ENCODE measurements at regions not wholly inside any gene's neighbourhood (a gene's known extent, or its start where the extent isn't known, plus 50 kb on each side); places are given as distances from the start of the nearest gene placed in this dataset.

GRCh38 chr14:76953311-76953945 is 75.1 kb downstream of the IRF2BPL start:
- peak overlapping the region in 1 of 3 donors; percentile 31 for H3K4me3 ChIP-seq (ENCODE audit: low read depth in 1 of 3, low read length in 3 of 3)
- H3K9ac ChIP-seq (ENCODE audit: low read depth in 1 of 2, low read length in 2 of 2), result peak overlapping the region; percentile 59 to 82
- no peak for DNase-seq (ENCODE audit: low spot score)
- H3K9me3 ChIP-seq (ENCODE audit: control insufficient read depth in 4 of 4, low read length in 3 of 4), result no peaks in the 10 kb centered on the region
- peak overlapping the region; percentile 91 to 96 for H3K27ac ChIP-seq (ENCODE audit: low read depth in 1 of 2, low read length in 2 of 2)
- H3K36me3 ChIP-seq (ENCODE audit: control insufficient read depth in 4 of 4, insufficient read depth in 3 of 4, low read depth in 1 of 4, low read length in 3 of 4), result no peaks in the 10 kb centered on the region
- peaks cover 3 to 44% (median 25%) of the 10 kb centered on the region in 4 donors for H3K4me1 ChIP-seq (ENCODE audit: control insufficient read depth in 4 of 4, insufficient read depth in 4 of 4, low read length in 3 of 4)
- TF ChIP-seq CTCF (IDR thresholded peaks at IDR 0.05; ENCODE audit: low read depth, low read length, missing input control) (no peak), RXRA (IDR thresholded peaks at IDR 0.05) (peak in 1 of 2 donors; percentile 36), HNF4A (conservative IDR thresholded peaks at IDR 0.05) (no peak), FOXA1 (IDR thresholded peaks at IDR 0.05) (no peak), EGR1 (IDR thresholded peaks at IDR 0.05; ENCODE audit: low read depth in 2 of 2) (no peak), YY1 (IDR thresholded peaks at IDR 0.05) (no peak), TAF1 (conservative IDR thresholded peaks at IDR 0.05) (no peak), JUND (IDR thresholded peaks at IDR 0.05) (no peak), NR2F2 (IDR thresholded peaks at IDR 0.05) (no peak), RAD21 (IDR thresholded peaks at IDR 0.05) (peak; percentile 32 to 46), FOXA2 (IDR thresholded peaks at IDR 0.05) (no peak), REST (IDR thresholded peaks at IDR 0.05) (no peak), SP1 (IDR thresholded peaks at IDR 0.05) (peak; percentile 69), HNF4G (IDR thresholded peaks at IDR 0.05) (no peak), ZBTB33 (IDR thresholded peaks at IDR 0.05) (no peak)
- no peaks in the 10 kb centered on the region for H3K27me3 ChIP-seq (ENCODE audit: control insufficient read depth in 4 of 4, insufficient read depth in 4 of 4, low read length in 3 of 4)
- 22% methylated on average over 10 of the region's 10 CpGs for WGBS

GRCh38 chr14:76951166-76951565 is 77.3 kb downstream of the IRF2BPL start:
- peaks cover 3 to 48% (median 32%) of the 10 kb centered on the region in 4 donors for H3K4me1 ChIP-seq (ENCODE audit: control insufficient read depth in 4 of 4, insufficient read depth in 4 of 4, low read length in 3 of 4)
- DNase-seq (ENCODE audit: low spot score), result no peak
- H3K27ac ChIP-seq (ENCODE audit: low read depth in 1 of 2, low read length in 2 of 2), result peak overlapping the region in 1 of 2 donors; percentile 11
- H3K27me3 ChIP-seq (ENCODE audit: control insufficient read depth in 4 of 4, insufficient read depth in 4 of 4, low read length in 3 of 4), result no peaks in the 10 kb centered on the region
- no peak overlapping the region for H3K9ac ChIP-seq (ENCODE audit: low read depth in 1 of 2, low read length in 2 of 2)
- H3K4me3 ChIP-seq (ENCODE audit: low read depth in 1 of 3, low read length in 3 of 3), result no peak overlapping the region
- no peaks in the 10 kb centered on the region for H3K9me3 ChIP-seq (ENCODE audit: control insufficient read depth in 4 of 4, low read length in 3 of 4)
- no peak for TF ChIP-seq JUND (IDR thresholded peaks at IDR 0.05)
- no peak for TF ChIP-seq REST (IDR thresholded peaks at IDR 0.05)
- no peak for TF ChIP-seq RXRA (IDR thresholded peaks at IDR 0.05)
- no peaks in the 10 kb centered on the region for H3K36me3 ChIP-seq (ENCODE audit: control insufficient read depth in 4 of 4, insufficient read depth in 3 of 4, low read depth in 1 of 4, low read length in 3 of 4)
- 84% methylated on average over 8 of the region's 8 CpGs for WGBS
